ENCODE measurements at regions not wholly inside any gene's neighbourhood (a gene's known extent, or its start where the extent isn't known, plus 50 kb on each side); places are given as distances from the start of the nearest gene placed in this dataset.

DNA sequence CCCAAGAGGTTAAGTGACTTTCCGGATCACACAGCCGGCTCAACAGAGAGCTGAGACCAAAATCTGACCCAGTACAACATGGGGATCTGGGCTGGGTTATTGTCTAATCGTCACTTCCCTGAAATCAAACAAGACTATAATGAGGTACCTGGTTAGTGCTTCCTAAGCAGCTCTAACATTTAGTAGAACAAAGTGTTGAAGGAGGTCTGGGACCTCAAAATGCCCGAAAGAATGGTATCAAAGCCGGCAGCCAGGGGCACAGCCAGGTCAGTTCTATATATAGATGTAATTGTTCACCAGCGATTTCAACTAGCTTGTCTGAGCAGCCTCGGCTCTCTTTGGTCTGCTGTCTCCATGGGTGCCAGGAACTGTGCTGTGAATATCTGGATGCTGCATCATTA lies 245.5 kb upstream of the ECI2 start:
- ChIA-PET POLR2A (no interaction called here), CTCF (interaction anchor here (0.6 to 1.1 kb wide), 2 partner anchors 11 to 128 kb away, joined by 3 to 4 read pairs; no protein-coding TSS in a partner anchor)
- Histone ChIP-seq H4K20me1 (replicated peaks; ENCODE audit: control insufficient read depth, extremely low read depth, insufficient read depth, low read length) (no peaks in the 10 kb centered on the region), H3K27ac (ENCODE audit: insufficient read depth, low read depth, low read length) (peak overlapping the region; percentile 64), H3K4me2 (ENCODE audit: insufficient read depth, low read length) (peak overlapping the region; percentile 39), H3K9ac (replicated peaks; ENCODE audit: extremely low read depth, insufficient read depth, low read length) (peak overlapping the region; percentile 25), H3K79me2 (ENCODE audit: control insufficient read depth, insufficient read depth, low read length) (no peaks in the 10 kb centered on the region), H3K9me3 (replicated peaks; ENCODE audit: control insufficient read depth, insufficient read depth, low read length) (no peaks in the 10 kb centered on the region), H3K36me3 (ENCODE audit: control insufficient read depth in 2 of 2, extremely low read depth in 1 of 2, insufficient read depth in 2 of 2, low read length in 2 of 2) (no peaks in the 10 kb centered on the region), H3K27me3 (ENCODE audit: control insufficient read depth in 2 of 2, insufficient read depth in 2 of 2, low read length in 2 of 2) (no peaks in the 10 kb centered on the region), H2AFZ (ENCODE audit: low read depth, low read length) (peak overlapping the region; percentile 45), H3K9me1 (replicated peaks; ENCODE audit: control insufficient read depth, extremely low read depth, insufficient read depth, low read length) (no peaks in the 10 kb centered on the region), H3K4me3 (replicated peaks in 1 of 3; ENCODE audit: insufficient read depth in 1 of 3, low read depth in 1 of 3, low read length in 3 of 3) (no peak overlapping the region), H3K4me1 (ENCODE audit: control insufficient read depth, extremely low read depth, insufficient read depth, low read length) (peaks cover 15% of the 10 kb centered on the region)
- FAIRE-seq (no peak), DNase-seq (ENCODE audit: low read depth, low spot score) (peak; percentile 43)
- intact Hi-C loops (cut with micrococcal nuclease): loop anchor here (1.0 kb wide), 2 partner anchors 23 to 31 kb away; no protein-coding TSS in a partner anchor
- dilution Hi-C loops (cut with MboI; ENCODE audit: extremely low pct_ligation_motif_present, low sequenced_read_pairs): no loop called here
- BruUV-seq (replicated peaks): TSS peak; percentile 91
- no peak for TF ChIP-seq MYC (IDR thresholded peaks at IDR 0.05; ENCODE audit: low read depth, low read length)
- TF ChIP-seq FOS (IDR thresholded peaks at IDR 0.05; ENCODE audit: borderline replicate concordance, insufficient read depth, low read length): no peak
- TF ChIP-seq EZH2 (IDR thresholded peaks at IDR 0.05; ENCODE audit: borderline replicate concordance, low read depth, low read length, severe bottlenecking): no peak
- TF ChIP-seq, protein P1, sequence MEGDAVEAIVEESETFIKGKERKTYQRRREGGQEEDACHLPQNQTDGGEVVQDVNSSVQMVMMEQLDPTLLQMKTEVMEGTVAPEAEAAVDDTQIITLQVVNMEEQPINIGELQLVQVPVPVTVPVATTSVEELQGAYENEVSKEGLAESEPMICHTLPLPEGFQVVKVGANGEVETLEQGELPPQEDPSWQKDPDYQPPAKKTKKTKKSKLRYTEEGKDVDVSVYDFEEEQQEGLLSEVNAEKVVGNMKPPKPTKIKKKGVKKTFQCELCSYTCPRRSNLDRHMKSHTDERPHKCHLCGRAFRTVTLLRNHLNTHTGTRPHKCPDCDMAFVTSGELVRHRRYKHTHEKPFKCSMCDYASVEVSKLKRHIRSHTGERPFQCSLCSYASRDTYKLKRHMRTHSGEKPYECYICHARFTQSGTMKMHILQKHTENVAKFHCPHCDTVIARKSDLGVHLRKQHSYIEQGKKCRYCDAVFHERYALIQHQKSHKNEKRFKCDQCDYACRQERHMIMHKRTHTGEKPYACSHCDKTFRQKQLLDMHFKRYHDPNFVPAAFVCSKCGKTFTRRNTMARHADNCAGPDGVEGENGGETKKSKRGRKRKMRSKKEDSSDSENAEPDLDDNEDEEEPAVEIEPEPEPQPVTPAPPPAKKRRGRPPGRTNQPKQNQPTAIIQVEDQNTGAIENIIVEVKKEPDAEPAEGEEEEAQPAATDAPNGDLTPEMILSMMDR (IDR thresholded peaks at IDR 0.05; ENCODE audit: extremely low read depth in 1 of 2, insufficient read depth in 1 of 2, low read depth in 1 of 2, low read length in 2 of 2): no peak
- TF ChIP-seq, protein P2, sequence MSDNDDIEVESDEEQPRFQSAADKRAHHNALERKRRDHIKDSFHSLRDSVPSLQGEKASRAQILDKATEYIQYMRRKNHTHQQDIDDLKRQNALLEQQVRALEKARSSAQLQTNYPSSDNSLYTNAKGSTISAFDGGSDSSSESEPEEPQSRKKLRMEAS (IDR thresholded peaks at IDR 0.05; ENCODE audit: insufficient read depth, insufficient read length): no peak
- no peak for TF ChIP-seq JUN (IDR thresholded peaks at IDR 0.05; ENCODE audit: borderline replicate concordance, insufficient read depth, insufficient read length, low read depth)
- TF ChIP-seq GATA2 (IDR thresholded peaks at IDR 0.05; ENCODE audit: insufficient read depth, insufficient read length, low read depth, low read length): no peak
- TF ChIP-seq POLR2A (IDR thresholded peaks at IDR 0.05; ENCODE audit: low read depth, low read length): no peak
- no peak for TF ChIP-seq POLR2AphosphoS5 (IDR thresholded peaks at IDR 0.05; ENCODE audit: insufficient read depth, low read depth, low read length)
